ENCODE measurements at regions not wholly inside any gene's neighbourhood (a gene's known extent, or its start where the extent isn't known, plus 50 kb on each side); places are given as distances from the start of the nearest gene placed in this dataset.

GRCh38 chr14:56962444-56963080, 152.3 kb upstream of the OTX2 start:
- TF ChIP-seq GATA3 (IDR thresholded peaks at IDR 0.05; ENCODE audit: low read depth, low read length) (no peak), GATA2 (IDR thresholded peaks at IDR 0.05; ENCODE audit: low read depth, low read length) (no peak)
